Karpas-422 (cell line): ENCODE measurements at regions not wholly inside any gene's neighbourhood (a gene's known extent, or its start where the extent isn't known, plus 50 kb on each side); places are given as distances from the start of the nearest gene placed in this dataset.

Source experiments
- DNase-seq: peaks from one replicate; pipeline ENCODE4 v3.0.0-alpha.2; 2015
- H2AFZ ChIP-seq: fragments of 200-600 bp; sonication (generic); 2 replicates; pipeline ENCODE4 v1.6.1; 2014; ENCODE audit warnings: antibody characterized with exemption, low read length, mixed read lengths
- H3K27ac ChIP-seq: fragments of 200-600 bp; sonication (generic); 2 replicates; pipeline ENCODE4 v1.5.1; 2014; ENCODE audit warnings: mild to moderate bottlenecking, low read length, moderate library complexity
- H3K27me3 ChIP-seq: fragments of 200-600 bp; sonication (generic); 2 replicates; pipeline ENCODE4 v1.6.1; 2014; ENCODE audit warnings: low read length, mixed read lengths
- H3K36me3 ChIP-seq: fragments of 200-600 bp; sonication (generic); 2 replicates; pipeline ENCODE4 v1.6.1; 2014; ENCODE audit warnings: low read length, mixed read lengths; ENCODE audit not compliant: insufficient read depth
- H3K4me1 ChIP-seq: fragments of 200-600 bp; sonication (generic); 2 replicates; pipeline ENCODE4 v1.6.1; 2014; ENCODE audit warnings: mild to moderate bottlenecking, low read length, mixed read lengths
- H3K4me2 ChIP-seq: fragments of 200-600 bp; sonication (generic); 2 replicates; pipeline ENCODE4 v1.6.1; 2014; ENCODE audit warnings: low read length, low read depth, mild to moderate bottlenecking; ENCODE audit not compliant: poor library complexity, severe bottlenecking
- H3K4me3 ChIP-seq: fragments of 200-600 bp; sonication (generic); 2 replicates; pipeline ENCODE4 v1.5.1; 2014; ENCODE audit warnings: mild to moderate bottlenecking, antibody characterized with exemption, low read length, mixed read lengths
- H3K79me2 ChIP-seq: fragments of 200-600 bp; sonication (generic); 2 replicates; pipeline ENCODE4 v1.6.1; 2014; ENCODE audit warnings: mild to moderate bottlenecking, low read length, mixed read lengths
- H3K9ac ChIP-seq: fragments of 200-600 bp; sonication (generic); 2 replicates; pipeline ENCODE4 v1.6.0; 2014; ENCODE audit warnings: low read length
- H3K9me2 ChIP-seq: fragments of 200-600 bp; sonication (generic), shearing (Covaris generic); replicated peaks from 2 replicates; pipeline ENCODE4 v1.6.0; 2014; ENCODE audit warnings: mild to moderate bottlenecking, low read length, moderate library complexity; ENCODE audit not compliant: insufficient read depth
- H3K9me3 ChIP-seq: fragments of 300-700, 200-600 bp; sonication (generic); 2 replicates; pipeline ENCODE4 v1.6.1; 2014; ENCODE audit warnings: low read length, mixed read lengths
- H4K20me1 ChIP-seq: fragments of 200-600 bp; sonication (generic); 2 replicates; pipeline ENCODE4 v1.6.1; 2014; ENCODE audit warnings: mild to moderate bottlenecking, antibody characterized with exemption, low read length, low read depth; ENCODE audit not compliant: insufficient read depth

GRCh38 chr3:188067932-188068331 is 86.0 kb upstream of the LPP start:
- no peak for DNase-seq
- H3K79me2 ChIP-seq = no peaks in the 10 kb centered on the region
- no peaks in the 10 kb centered on the region for H3K36me3 ChIP-seq

DNA sequence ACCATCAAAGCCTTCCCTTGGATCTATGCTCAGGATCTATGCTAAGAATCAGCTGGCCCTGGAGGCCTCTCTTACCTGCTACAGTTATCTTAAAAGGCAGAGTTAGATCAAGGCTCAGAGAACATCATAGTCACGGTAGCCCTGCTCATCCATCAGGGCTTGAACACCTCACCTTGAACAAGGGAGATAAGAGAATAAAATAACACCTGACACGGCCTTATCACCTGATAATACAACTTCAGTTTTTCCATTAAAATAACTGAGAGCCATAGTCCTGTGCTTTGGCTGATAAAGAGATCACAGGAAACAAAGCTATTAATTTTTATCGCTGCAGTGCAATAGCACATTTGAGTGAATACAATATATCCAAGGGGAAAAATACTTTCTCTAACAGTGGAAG is 85.6 kb upstream of the LPP start:
- no peak overlapping the region for H3K4me2 ChIP-seq
- H2AFZ ChIP-seq = no peak overlapping the region
- H3K79me2 ChIP-seq = no peaks in the 10 kb centered on the region
- no peak overlapping the region for H3K9ac ChIP-seq
- H3K4me3 ChIP-seq = no peak overlapping the region
- H3K9me3 ChIP-seq = no peaks in the 10 kb centered on the region
- H4K20me1 ChIP-seq = no peaks in the 10 kb centered on the region
- H3K27me3 ChIP-seq = no peaks in the 10 kb centered on the region
- no peaks in the 10 kb centered on the region for H3K36me3 ChIP-seq
- H3K9me2 ChIP-seq = no peaks in the 10 kb centered on the region
- DNase-seq = no peak
- peaks cover 7% of the 10 kb centered on the region for H3K4me1 ChIP-seq
- no peak overlapping the region for H3K27ac ChIP-seq

More at GRCh38 chr3:188067932-188068331, 86.0 kb upstream of the LPP start:
- H3K4me3 ChIP-seq = no peak overlapping the region
- peaks cover 7% of the 10 kb centered on the region for H3K4me1 ChIP-seq
- no peaks in the 10 kb centered on the region for H3K9me3 ChIP-seq
- H3K4me2 ChIP-seq = no peak overlapping the region
- H3K27ac ChIP-seq = no peak overlapping the region
- H3K9me2 ChIP-seq = no peaks in the 10 kb centered on the region
- no peaks in the 10 kb centered on the region for H4K20me1 ChIP-seq
- H3K27me3 ChIP-seq = no peaks in the 10 kb centered on the region
- H2AFZ ChIP-seq = no peak overlapping the region
- H3K9ac ChIP-seq = no peak overlapping the region

DNA sequence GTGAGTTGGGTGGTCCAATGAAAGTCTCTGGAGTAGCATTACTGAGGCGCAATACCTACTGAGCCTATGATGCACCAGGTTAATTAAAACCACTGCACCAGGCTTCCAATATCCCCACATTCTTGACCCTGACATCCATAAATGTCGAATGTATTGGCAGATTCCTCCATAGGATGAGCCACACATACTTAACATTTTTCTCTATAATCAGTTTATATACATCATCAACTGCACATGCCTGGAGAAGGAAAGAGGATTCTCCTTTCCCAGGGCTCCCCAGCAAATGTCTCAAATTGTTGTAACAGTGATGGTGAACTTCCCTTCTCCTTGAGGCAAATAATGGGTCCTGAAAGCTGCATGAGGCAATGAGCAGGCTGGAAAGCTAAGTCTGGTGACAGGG is 82.3 kb upstream of the LPP start:
- H4K20me1 ChIP-seq = no peaks in the 10 kb centered on the region
- H3K9me2 ChIP-seq = no peaks in the 10 kb centered on the region
- no peaks in the 10 kb centered on the region for H3K27me3 ChIP-seq
- peaks cover 7% of the 10 kb centered on the region for H3K4me1 ChIP-seq
- no peak overlapping the region for H3K27ac ChIP-seq
- no peak overlapping the region for H3K4me2 ChIP-seq
- no peak for DNase-seq
- no peak overlapping the region for H2AFZ ChIP-seq
- no peak overlapping the region for H3K9ac ChIP-seq
- no peaks in the 10 kb centered on the region for H3K36me3 ChIP-seq
- H3K79me2 ChIP-seq = no peaks in the 10 kb centered on the region
- no peaks in the 10 kb centered on the region for H3K9me3 ChIP-seq
- H3K4me3 ChIP-seq = no peak overlapping the region

DNA sequence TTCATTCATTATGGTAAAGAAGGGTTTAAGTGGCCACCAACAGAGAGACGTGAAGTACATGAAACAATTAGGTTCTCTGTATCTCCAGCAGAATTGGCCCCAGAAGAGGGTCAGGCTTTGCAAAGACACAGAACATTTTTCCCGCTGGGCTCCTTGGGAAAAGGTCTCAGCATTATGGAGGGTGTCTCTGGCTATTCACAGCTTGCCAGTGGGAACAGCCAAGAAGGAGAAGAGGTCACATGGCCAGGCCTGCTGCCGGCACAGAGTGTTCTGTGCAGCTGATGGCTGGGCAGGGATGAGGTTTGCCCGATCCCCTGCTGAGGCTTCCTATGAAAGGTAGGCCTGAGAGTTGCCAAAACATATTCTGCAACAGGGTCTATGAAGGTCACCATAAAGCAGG is 77.8 kb upstream of the LPP start:
- Histone ChIP-seq H3K4me3 (no peak overlapping the region), H3K9me3 (peaks cover 11% of the 10 kb centered on the region), H3K36me3 (no peaks in the 10 kb centered on the region), H3K9me2 (no peaks in the 10 kb centered on the region), H2AFZ (no peak overlapping the region), H3K9ac (no peak overlapping the region), H3K4me2 (no peak overlapping the region), H3K27me3 (no peaks in the 10 kb centered on the region), H3K79me2 (no peaks in the 10 kb centered on the region), H3K4me1 (no peaks in the 10 kb centered on the region), H3K27ac (no peak overlapping the region), H4K20me1 (no peaks in the 10 kb centered on the region)
- DNase-seq = no peak

GRCh38 chr3:188077160-188077799 is 76.7 kb upstream of the LPP start:
- H3K9me3 ChIP-seq = peaks cover 11% of the 10 kb centered on the region
- H3K9ac ChIP-seq = no peak overlapping the region
- H3K79me2 ChIP-seq = no peaks in the 10 kb centered on the region
- no peaks in the 10 kb centered on the region for H4K20me1 ChIP-seq
- no peak overlapping the region for H3K4me2 ChIP-seq
- H3K27me3 ChIP-seq = no peaks in the 10 kb centered on the region
- H3K9me2 ChIP-seq = no peaks in the 10 kb centered on the region
- H3K4me3 ChIP-seq = no peak overlapping the region
- H3K4me1 ChIP-seq = peaks cover 8% of the 10 kb centered on the region
- H3K36me3 ChIP-seq = no peaks in the 10 kb centered on the region
- H2AFZ ChIP-seq = no peak overlapping the region
- H3K27ac ChIP-seq = no peak overlapping the region
- DNase-seq = no peak

- no peak overlapping the region for H3K4me3 ChIP-seq
- no peak overlapping the region for H3K27ac ChIP-seq
- no peak overlapping the region for H2AFZ ChIP-seq
- H4K20me1 ChIP-seq = no peaks in the 10 kb centered on the region
- H3K9me3 ChIP-seq = peaks cover 11% of the 10 kb centered on the region
- no peak for DNase-seq
- H3K9ac ChIP-seq = no peak overlapping the region
- H3K79me2 ChIP-seq = no peaks in the 10 kb centered on the region
- H3K36me3 ChIP-seq = no peaks in the 10 kb centered on the region
- no peak overlapping the region for H3K4me2 ChIP-seq
- H3K9me2 ChIP-seq = no peaks in the 10 kb centered on the region
- no peaks in the 10 kb centered on the region for H3K27me3 ChIP-seq
- H3K4me1 ChIP-seq = peaks cover 20% of the 10 kb centered on the region
These were observed 73.9 kb upstream of the LPP start for GRCh38 chr3:188080091-188080490.

DNA sequence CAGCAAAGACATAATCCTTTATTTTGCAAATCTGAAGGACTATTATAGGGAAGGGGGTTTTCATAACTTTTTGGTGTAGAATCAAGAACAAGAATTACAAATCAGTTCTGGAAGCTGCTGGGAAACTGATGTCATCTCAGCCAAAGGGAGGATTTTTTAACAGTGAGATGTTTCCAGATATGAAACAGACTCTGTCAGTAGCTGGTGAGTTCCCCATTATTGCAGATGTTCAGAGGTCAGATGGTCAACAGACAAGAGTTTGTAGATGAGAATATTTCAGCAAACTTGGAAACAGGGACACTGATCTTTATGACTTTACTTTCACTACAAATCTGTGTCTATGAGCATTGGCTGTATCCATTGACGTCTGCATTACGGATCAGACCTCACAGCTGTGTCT is 71.9 kb upstream of the LPP start:
- peaks cover 11% of the 10 kb centered on the region for H3K9me3 ChIP-seq
- no peaks in the 10 kb centered on the region for H3K9me2 ChIP-seq
- H2AFZ ChIP-seq = no peak overlapping the region
- no peaks in the 10 kb centered on the region for H3K36me3 ChIP-seq
- no peak overlapping the region for H3K9ac ChIP-seq
- no peak for DNase-seq
- no peaks in the 10 kb centered on the region for H3K27me3 ChIP-seq
- H3K4me3 ChIP-seq = no peak overlapping the region
- H3K4me1 ChIP-seq = peaks cover 39% of the 10 kb centered on the region
- H3K79me2 ChIP-seq = no peaks in the 10 kb centered on the region
- no peaks in the 10 kb centered on the region for H4K20me1 ChIP-seq
- H3K27ac ChIP-seq = no peak overlapping the region
- H3K4me2 ChIP-seq = no peak overlapping the region

GRCh38 chr3:188082450-188082849 is 71.5 kb upstream of the LPP start:
- H2AFZ ChIP-seq = no peak overlapping the region

GRCh38 chr3:188083011-188083410 is 70.9 kb upstream of the LPP start:
- Histone ChIP-seq H3K27ac (no peak overlapping the region), H3K9me3 (peaks cover 11% of the 10 kb centered on the region), H4K20me1 (no peaks in the 10 kb centered on the region), H3K27me3 (no peaks in the 10 kb centered on the region), H3K4me2 (no peak overlapping the region), H3K4me3 (no peak overlapping the region), H2AFZ (no peak overlapping the region), H3K9me2 (no peaks in the 10 kb centered on the region), H3K79me2 (no peaks in the 10 kb centered on the region), H3K36me3 (no peaks in the 10 kb centered on the region), H3K4me1 (peaks cover 49% of the 10 kb centered on the region), H3K9ac (no peak overlapping the region)
- no peak for DNase-seq

More at GRCh38 chr3:188082450-188082849, 71.5 kb upstream of the LPP start:
- Histone ChIP-seq H3K4me3 (no peak overlapping the region), H3K4me2 (no peak overlapping the region), H3K36me3 (no peaks in the 10 kb centered on the region), H3K4me1 (peaks cover 43% of the 10 kb centered on the region), H3K9me3 (peaks cover 11% of the 10 kb centered on the region), H3K9ac (no peak overlapping the region), H3K27ac (no peak overlapping the region), H4K20me1 (no peaks in the 10 kb centered on the region), H3K27me3 (no peaks in the 10 kb centered on the region), H3K9me2 (no peaks in the 10 kb centered on the region), H3K79me2 (no peaks in the 10 kb centered on the region)
- DNase-seq = no peak
